ENCODE measurements at regions not wholly inside any gene's neighbourhood (a gene's known extent, or its start where the extent isn't known, plus 50 kb on each side); places are given as distances from the start of the nearest gene placed in this dataset.

GRCh38 chr6:125550892-125551291 lies 198.5 kb upstream of the HEY2 start:
- H3K4me1 ChIP-seq (replicated peaks in 1 of 2; ENCODE audit: control insufficient read depth in 2 of 2, insufficient read depth in 2 of 2, low read length in 2 of 2): no peaks in the 10 kb centered on the region; a peak in 1 of 5 replicates
- intact Hi-C loops (cut with micrococcal nuclease) (no loop called here), in situ Hi-C loops (cut with MboI) (no loop called here)
- no peak overlapping the region for H3K4me2 ChIP-seq (ENCODE audit: insufficient read depth, low read length)
- H3K27me3 ChIP-seq (ENCODE audit: control insufficient read depth in 2 of 2, insufficient read depth in 2 of 2, low read length in 2 of 2): no peaks in the 10 kb centered on the region
- H3K9ac ChIP-seq (ENCODE audit: insufficient read depth in 1 of 2, low read depth in 2 of 2, low read length in 2 of 2): no peak overlapping the region
- POLR2A ChIA-PET: no interaction called here
- H3K36me3 ChIP-seq (ENCODE audit: control insufficient read depth, insufficient read depth, low read length): no peaks in the 10 kb centered on the region
- H4K20me1 ChIP-seq (replicated peaks; ENCODE audit: control insufficient read depth, insufficient read depth, low read length): no peaks in the 10 kb centered on the region
- peak; percentile 26 for FAIRE-seq
- H3K79me2 ChIP-seq (ENCODE audit: control insufficient read depth, insufficient read depth, low read length): no peaks in the 10 kb centered on the region
- H3K27ac ChIP-seq (ENCODE audit: extremely low read depth, low read depth, low read length): no peak overlapping the region
- DNase-seq (ENCODE audit: extremely low read depth in 1 of 4, low spot score in 3 of 4): peak in 1 of 4 experiments; percentile 12
- CTCF ChIA-PET (ENCODE audit: low intra/inter-chr PET ratio): no interaction called here
- ATAC-seq: no peak
- under 1% methylated on average over 6 of the region's 6 CpGs for WGBS (ENCODE audit: insufficient coverage, low coverage, missing lambda C conversion rate)
- no TSS peak for BruUV-seq (replicated peaks)
- H3K4me3 ChIP-seq: no peak overlapping the region
- H3K9me3 ChIP-seq (replicated peaks; ENCODE audit: control insufficient read depth, insufficient read depth, low read depth, low read length): no peaks in the 10 kb centered on the region
- H2AFZ ChIP-seq (ENCODE audit: low read depth, low read length): no peak overlapping the region
- H3K9me1 ChIP-seq (ENCODE audit: control insufficient read depth, insufficient read depth, low read length): no peaks in the 10 kb centered on the region
- no peak for TF ChIP-seq KAT7 (CRISPR knock-in tag; IDR thresholded peaks at IDR 0.05; ENCODE audit: borderline replicate concordance)
- TF ChIP-seq SNIP1 (IDR thresholded peaks at IDR 0.05; ENCODE audit: low read depth): no peak
- TF ChIP-seq PCBP1 (IDR thresholded peaks at IDR 0.05; ENCODE audit: low read depth, low read length, poor library complexity, severe bottlenecking): no peak
- TF ChIP-seq CBFA2T3 (IDR thresholded peaks at IDR 0.05): peak; percentile 12; the same call in 1 of the 2 replicates
- TF ChIP-seq ZBTB43 (CRISPR knock-in tag; IDR thresholded peaks at IDR 0.05): no peak
- TF ChIP-seq DLX4 (CRISPR knock-in tag; IDR thresholded peaks at IDR 0.05): no peak
- TF ChIP-seq PHTF2 (CRISPR knock-in tag; IDR thresholded peaks at IDR 0.05): no peak
- 0 out of 2 replicates have a peak, but pooled peaks have one; percentile 20 for TF ChIP-seq ARID1B (IDR thresholded peaks at IDR 0.05)
- no peak for TF ChIP-seq ZNF436 (CRISPR knock-in tag; IDR thresholded peaks at IDR 0.05)
- TF ChIP-seq ZBTB5 (IDR thresholded peaks at IDR 0.05): no peak
- TF ChIP-seq DPF2 (IDR thresholded peaks at IDR 0.05): no peak
- no peak for TF ChIP-seq ZNF133 (CRISPR knock-in tag; IDR thresholded peaks at IDR 0.05)
- TF ChIP-seq HNRNPH1 (optimal IDR thresholded peaks at IDR 0.05; ENCODE audit: low read depth, low read length): no peak
- no peak for TF ChIP-seq NFIC (IDR thresholded peaks at IDR 0.05)
- no peak for TF ChIP-seq ZBTB33 (CRISPR knock-in tag; IDR thresholded peaks at IDR 0.05)
- no peak for TF ChIP-seq CREB5 (CRISPR knock-in tag; IDR thresholded peaks at IDR 0.05)
- TF ChIP-seq HLTF (IDR thresholded peaks at IDR 0.05): no peak
- TF ChIP-seq SRSF3 (IDR thresholded peaks at IDR 0.05; ENCODE audit: insufficient read depth, low read length): no peak
- no peak for TF ChIP-seq ZNF274 (IDR thresholded peaks at IDR 0.05; ENCODE audit: borderline replicate concordance, low read depth, low read length)
